ENCODE measurements at regions not wholly inside any gene's neighbourhood (a gene's known extent, or its start where the extent isn't known, plus 50 kb on each side); places are given as distances from the start of the nearest gene placed in this dataset.

GRCh38 chr13:22569811-22570210, 611.0 kb upstream of the SGCG start:
- H3K4me3 Mint-ChIP-seq, result no peak overlapping the region
- no peaks in the 10 kb centered on the region for H3K27me3 Mint-ChIP-seq
- H3K4me1 Mint-ChIP-seq, result no peaks in the 10 kb centered on the region
- peaks cover 7% of the 10 kb centered on the region for H3K9me3 Mint-ChIP-seq
- H3K27ac Mint-ChIP-seq, result no peak overlapping the region
- H3K36me3 Mint-ChIP-seq (ENCODE audit: low read depth), result no peaks in the 10 kb centered on the region
- no peak for TF ChIP-seq CTCF (IDR thresholded peaks at IDR 0.05)
- ChIA-PET CTCF (no interaction called here), POLR2A (no interaction called here)
- intact Hi-C loops (cut with micrococcal nuclease), result no loop called here
- ATAC-seq (ENCODE audit: low read depth), result no peak
- no peak for DNase-seq

GRCh38 chr13:22589880-22590279, 590.9 kb upstream of the SGCG start:
- DNase-seq (no peak), ATAC-seq (ENCODE audit: low read depth) (no peak)
- POLR2A ChIA-PET, result no interaction called here
- no peaks in the 10 kb centered on the region for H3K27me3 Mint-ChIP-seq
- H3K27ac Mint-ChIP-seq, result no peak overlapping the region
- no peak overlapping the region for H3K4me3 Mint-ChIP-seq
- no peak for TF ChIP-seq CTCF (IDR thresholded peaks at IDR 0.05)
- CTCF ChIA-PET, result no interaction called here
- H3K4me1 Mint-ChIP-seq, result no peaks in the 10 kb centered on the region
- intact Hi-C loops (cut with micrococcal nuclease), result no loop called here
- no peaks in the 10 kb centered on the region for H3K36me3 Mint-ChIP-seq (ENCODE audit: low read depth)
- H3K9me3 Mint-ChIP-seq, result peaks cover 7% of the 10 kb centered on the region

DNA sequence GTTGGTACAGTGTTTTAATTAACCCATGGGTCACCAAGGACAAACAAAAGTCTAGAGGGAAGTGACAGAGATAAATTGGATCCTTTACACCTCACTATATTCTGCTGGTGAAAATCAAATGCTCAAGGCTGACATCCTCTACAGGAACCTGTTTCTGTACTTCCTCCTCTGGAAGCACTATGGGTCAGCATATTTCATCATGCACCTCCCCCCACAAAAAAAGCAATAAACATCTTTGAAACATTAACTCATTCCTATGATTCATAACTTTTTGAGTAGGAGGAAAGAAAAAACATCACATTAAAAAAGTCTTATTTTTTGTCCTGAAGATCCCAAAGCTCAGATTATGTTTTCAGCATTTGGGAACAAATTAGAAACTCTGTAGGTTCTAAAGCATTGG, 588.3 kb upstream of the SGCG start:
- ChIA-PET POLR2A (no interaction called here), CTCF (no interaction called here)
- Mint-ChIP-seq H3K4me1 (no peaks in the 10 kb centered on the region), H3K9me3 (peaks cover 2% of the 10 kb centered on the region), H3K4me3 (no peak overlapping the region), H3K27ac (no peak overlapping the region), H3K36me3 (ENCODE audit: low read depth) (no peaks in the 10 kb centered on the region), H3K27me3 (no peaks in the 10 kb centered on the region)
- DNase-seq (no peak), ATAC-seq (ENCODE audit: low read depth) (no peak)
- no peak for TF ChIP-seq CTCF (IDR thresholded peaks at IDR 0.05)
- intact Hi-C loops (cut with micrococcal nuclease), result no loop called here

- ChIA-PET POLR2A (no interaction called here), CTCF (no interaction called here)
- TF ChIP-seq CTCF (IDR thresholded peaks at IDR 0.05), result no peak
- intact Hi-C loops (cut with micrococcal nuclease), result no loop called here
- no peak overlapping the region for H3K27ac Mint-ChIP-seq
- no peak for DNase-seq
- peaks cover 2% of the 10 kb centered on the region for H3K9me3 Mint-ChIP-seq
- H3K27me3 Mint-ChIP-seq, result no peaks in the 10 kb centered on the region
- no peaks in the 10 kb centered on the region for H3K36me3 Mint-ChIP-seq (ENCODE audit: low read depth)
- no peaks in the 10 kb centered on the region for H3K4me1 Mint-ChIP-seq
- no peak overlapping the region for H3K4me3 Mint-ChIP-seq
- ATAC-seq (ENCODE audit: low read depth), result no peak
These were observed 586.7 kb upstream of the SGCG start for GRCh38 chr13:22594041-22594440.

GRCh38 chr13:22596171-22596863, 584.5 kb upstream of the SGCG start:
- peaks cover 4% of the 10 kb centered on the region for H3K9me3 Mint-ChIP-seq
- no peak for ATAC-seq (ENCODE audit: low read depth)

More at GRCh38 chr13:22596171-22596863, 584.5 kb upstream of the SGCG start:
- no peak for TF ChIP-seq CTCF (IDR thresholded peaks at IDR 0.05)
- Mint-ChIP-seq H3K4me3 (no peak overlapping the region), H3K36me3 (ENCODE audit: low read depth) (no peaks in the 10 kb centered on the region), H3K27me3 (no peaks in the 10 kb centered on the region), H3K4me1 (no peaks in the 10 kb centered on the region), H3K27ac (no peak overlapping the region)
- ChIA-PET CTCF (no interaction called here), POLR2A (no interaction called here)
- DNase-seq, result no peak
- intact Hi-C loops (cut with micrococcal nuclease), result no loop called here
